HG02852 (cell line): ENCODE measurements at regions not wholly inside any gene's neighbourhood (a gene's known extent, or its start where the extent isn't known, plus 50 kb on each side); places are given as distances from the start of the nearest gene placed in this dataset.
A peak's percentile ranks its signal among the peaks of the same experiment; 100 is the strongest.
"Not testable (repeated sequence)": the region's sequence is repeated elsewhere in the genome, so short reads cannot be mapped to it uniquely, and the experiment has no call there.

Source experiments
- ATAC-seq: cut with Tn5 transposase; IDR thresholded peaks from one replicate; pipeline ENCODE4 v1.9.1; 2021; ENCODE audit warnings: mild to moderate bottlenecking, moderate library complexity; ENCODE audit not compliant: unreplicated experiment

DNA sequence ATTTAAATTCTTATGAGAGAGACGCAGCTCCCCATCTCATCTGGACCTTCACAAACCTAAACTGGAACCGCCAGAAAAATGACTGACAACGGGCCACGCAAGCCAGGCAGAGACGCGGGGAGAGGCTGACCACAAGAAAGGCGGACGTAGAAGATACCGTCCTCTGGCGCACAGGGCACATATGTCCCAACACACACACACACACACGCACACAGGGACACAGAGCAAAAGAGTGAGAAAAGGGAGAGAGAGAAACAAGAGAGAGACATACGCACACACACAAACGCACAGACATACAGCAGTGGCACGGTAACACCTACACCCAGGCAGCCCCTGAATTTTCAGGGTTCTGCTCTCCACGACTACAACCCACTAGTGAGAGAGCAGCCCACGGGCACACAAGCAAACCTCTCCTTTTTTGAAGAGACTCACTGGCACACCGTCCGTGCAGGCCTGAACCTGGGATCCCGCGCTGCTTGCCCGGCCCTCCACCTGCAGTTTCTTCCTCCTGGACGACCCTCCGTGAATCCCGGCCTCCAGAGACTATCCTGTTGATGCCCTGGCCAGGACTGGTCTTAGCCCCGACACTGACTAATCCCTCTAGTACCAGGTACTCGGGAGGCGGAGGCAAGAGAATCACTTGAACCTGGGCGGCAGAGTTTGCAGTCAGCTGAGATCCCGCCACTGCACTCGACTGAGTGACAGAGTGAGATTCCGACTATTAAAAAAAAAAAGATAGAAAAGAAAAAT is 156.5 kb upstream of the ZNF337 start:
- peak; percentile 18 for ATAC-seq

GRCh38 chr20:25850133-25850532 is 153.5 kb upstream of the ZNF337 start:
- not testable (repeated sequence) for ATAC-seq

- no peak for ATAC-seq
Measured at GRCh38 chr20:25848222-25848621, 151.6 kb upstream of the ZNF337 start.

GRCh38 chr20:25844640-25845039 is 148.0 kb upstream of the ZNF337 start:
- ATAC-seq, result not testable (repeated sequence)

GRCh38 chr20:25813511-25813910 is 116.9 kb upstream of the ZNF337 start:
- ATAC-seq, result not testable (repeated sequence)

DNA sequence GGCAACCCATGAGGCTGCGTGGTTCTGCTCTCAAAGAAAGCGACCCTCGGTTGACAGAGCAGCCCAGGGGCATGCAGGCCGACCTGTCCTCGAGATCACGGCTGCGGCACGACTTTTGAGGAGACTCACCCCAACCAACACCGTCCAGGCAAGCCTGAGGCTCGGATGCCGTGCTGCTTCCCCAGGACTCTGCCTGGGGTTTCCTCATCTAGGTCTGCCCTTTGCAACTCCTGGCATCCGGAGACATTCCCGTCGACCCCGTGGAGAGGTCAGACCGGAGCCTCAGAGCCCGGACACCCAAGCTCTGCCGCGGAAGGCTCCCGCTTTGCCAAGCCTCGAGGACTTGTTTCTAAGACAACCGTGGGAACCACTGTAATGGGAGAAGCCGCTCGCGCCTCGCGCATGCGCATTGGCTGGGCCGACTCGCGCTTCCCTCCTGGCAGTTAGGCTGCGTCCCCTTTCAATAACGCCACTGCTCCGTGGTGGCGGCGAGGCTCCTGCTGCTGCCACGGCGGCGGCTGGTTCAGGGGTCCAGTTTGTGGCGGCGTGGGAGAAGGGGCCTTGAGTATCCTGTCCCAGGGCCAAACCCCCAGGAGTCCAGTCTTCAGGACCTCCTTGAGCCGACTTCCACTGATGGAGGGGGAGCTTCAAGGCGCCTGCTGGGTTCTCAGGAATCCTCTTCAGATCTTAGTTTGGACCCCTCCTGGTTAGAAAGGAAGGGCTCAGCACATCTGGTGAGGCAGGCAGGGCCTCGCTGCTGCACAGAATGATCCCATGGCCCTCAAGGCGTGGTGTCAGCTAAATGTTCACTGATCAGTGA is 101.7 kb upstream of the ZNF337 start:
- not testable (repeated sequence) for ATAC-seq

GRCh38 chr20:25797062-25797461 is 100.4 kb upstream of the ZNF337 start:
- not testable (repeated sequence) for ATAC-seq

DNA sequence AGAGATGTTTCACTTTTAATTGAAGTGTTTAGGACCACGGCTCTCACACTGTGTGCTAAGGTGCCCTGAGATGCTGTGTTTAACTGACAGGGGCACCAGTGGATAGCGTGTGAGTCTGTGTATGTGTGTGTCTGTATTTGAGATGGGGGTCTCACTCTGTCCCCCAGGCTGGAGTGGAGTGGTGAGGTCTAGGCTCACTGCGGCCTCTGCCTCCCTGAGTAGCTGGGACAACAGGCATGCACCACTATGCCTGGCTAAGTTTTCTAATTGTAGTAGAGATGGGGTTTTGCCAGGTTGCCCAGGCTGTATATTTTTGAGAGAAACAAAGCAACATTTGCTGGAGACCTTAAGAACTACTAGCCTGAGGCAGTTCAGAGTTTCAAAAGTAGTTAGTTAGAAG is 80.6 kb upstream of the ZNF337 start:
- not testable (repeated sequence) for ATAC-seq

GRCh38 chr20:25774711-25775110 is 78.1 kb upstream of the ZNF337 start:
- ATAC-seq, result not testable (repeated sequence)

DNA sequence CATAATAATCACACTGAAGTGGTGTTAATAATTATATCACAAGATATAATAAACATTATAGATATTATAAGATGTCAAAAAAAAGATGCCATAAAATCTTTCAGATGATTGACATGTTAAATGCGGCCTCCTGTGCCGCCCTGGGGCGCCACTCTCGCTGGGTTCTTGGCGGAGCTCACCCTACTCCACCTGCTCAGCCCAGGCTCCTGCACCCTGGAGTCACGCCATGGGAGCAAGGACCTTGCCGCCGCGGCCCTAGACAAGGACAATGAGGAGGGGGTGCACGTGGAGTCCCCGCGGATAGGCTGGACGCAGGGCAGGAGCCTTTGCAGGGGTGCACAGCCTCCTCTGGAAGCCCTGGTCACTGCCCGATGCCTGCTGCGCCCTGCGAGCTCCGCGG is 77.5 kb upstream of the ZNF337 start:
- ATAC-seq, result not testable (repeated sequence)

- ATAC-seq, result not testable (repeated sequence)
Measured at GRCh38 chr20:25772437-25772836, 75.8 kb upstream of the ZNF337 start.

- ATAC-seq, result not testable (repeated sequence)
Measured at GRCh38 chr20:25771818-25772217, 75.2 kb upstream of the ZNF337 start.

DNA sequence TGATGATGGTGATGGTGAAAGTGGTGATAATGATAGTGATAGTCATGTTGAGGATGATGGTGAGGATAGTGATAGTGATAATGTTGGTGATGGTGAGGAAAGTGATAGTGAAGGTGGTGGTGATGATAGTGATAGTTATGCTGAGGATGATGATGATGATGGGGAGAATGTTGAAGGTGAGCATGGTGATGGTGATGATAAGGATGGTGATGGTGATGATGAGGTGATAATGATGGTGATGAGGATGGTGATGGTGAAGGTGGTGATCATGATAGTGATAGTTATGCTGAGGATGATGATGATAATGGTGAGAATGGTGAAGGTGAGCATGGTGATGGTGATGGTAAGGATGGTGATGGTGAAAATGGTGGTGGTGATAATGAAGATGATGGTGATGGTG is 64.9 kb upstream of the ZNF337 start:
- no peak for ATAC-seq

GRCh38 chr20:25761046-25761445 is 64.4 kb upstream of the ZNF337 start:
- ATAC-seq, result not testable (repeated sequence)

GRCh38 chr20:25750765-25751696 is 54.4 kb upstream of the ZNF337 start:
- peak; percentile 79 for ATAC-seq

- ATAC-seq, result no peak
Measured at GRCh38 chr20:25750220-25750764, 53.6 kb upstream of the ZNF337 start.

- ATAC-seq, result no peak
Measured at GRCh38 chr20:25749649-25750048, 53.0 kb upstream of the ZNF337 start.
